NCI-H146 treated with DMSO at 0.1 percent for 48 hours (cell line): ENCODE measurements at regions not wholly inside any gene's neighbourhood (a gene's known extent, or its start where the extent isn't known, plus 50 kb on each side); places are given as distances from the start of the nearest gene placed in this dataset.
"Not testable (repeated sequence)": the region's sequence is repeated elsewhere in the genome, so short reads cannot be mapped to it uniquely, and the experiment has no call there.

Experiments used
- DNase-seq: peaks from one replicate; lab custom pipeline; 2025; ENCODE audit not compliant: unreplicated experiment; lab: John Stamatoyannopoulos, UW

DNA sequence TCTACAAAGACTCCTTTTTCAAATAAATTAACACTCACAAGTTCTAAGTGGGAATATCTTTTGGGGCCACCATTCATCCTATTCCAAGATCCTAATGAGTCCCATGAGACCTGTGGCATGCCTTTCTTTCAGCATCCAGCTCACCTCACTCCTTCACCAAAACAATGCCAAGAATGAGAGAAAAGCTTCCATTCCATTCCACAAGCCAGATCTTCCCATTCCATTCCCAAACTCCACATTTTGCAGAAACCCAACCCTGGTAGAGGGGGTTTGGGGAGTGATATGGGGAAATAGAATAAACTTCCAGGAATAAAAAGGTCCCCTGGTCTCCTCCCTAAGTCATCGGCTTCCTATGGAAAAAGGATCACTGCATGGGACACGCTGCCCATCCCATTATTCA is 392.2 kb downstream of the NPIPA8 start:
- DNase-seq, result no peak

DNA sequence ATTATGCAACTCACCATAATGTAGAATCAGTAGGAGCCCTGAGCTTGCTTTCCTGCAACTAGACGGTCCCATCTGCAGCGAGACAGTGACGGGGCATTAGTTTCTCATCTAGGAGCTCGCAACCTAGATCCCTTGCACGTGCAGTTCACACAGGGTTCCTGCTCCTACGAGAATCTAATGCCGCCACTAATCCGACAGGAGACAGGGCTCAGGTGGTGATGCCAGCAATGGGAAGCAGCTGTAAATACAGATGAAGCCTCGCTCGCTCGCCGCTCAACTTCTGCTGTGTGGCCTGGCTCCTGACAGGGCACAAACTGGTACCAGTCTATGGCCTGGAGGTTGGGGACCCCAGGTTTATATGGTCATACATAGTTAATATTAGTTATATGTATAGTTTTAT is 394.5 kb downstream of the NPIPA8 start:
- DNase-seq, result no peak

DNA sequence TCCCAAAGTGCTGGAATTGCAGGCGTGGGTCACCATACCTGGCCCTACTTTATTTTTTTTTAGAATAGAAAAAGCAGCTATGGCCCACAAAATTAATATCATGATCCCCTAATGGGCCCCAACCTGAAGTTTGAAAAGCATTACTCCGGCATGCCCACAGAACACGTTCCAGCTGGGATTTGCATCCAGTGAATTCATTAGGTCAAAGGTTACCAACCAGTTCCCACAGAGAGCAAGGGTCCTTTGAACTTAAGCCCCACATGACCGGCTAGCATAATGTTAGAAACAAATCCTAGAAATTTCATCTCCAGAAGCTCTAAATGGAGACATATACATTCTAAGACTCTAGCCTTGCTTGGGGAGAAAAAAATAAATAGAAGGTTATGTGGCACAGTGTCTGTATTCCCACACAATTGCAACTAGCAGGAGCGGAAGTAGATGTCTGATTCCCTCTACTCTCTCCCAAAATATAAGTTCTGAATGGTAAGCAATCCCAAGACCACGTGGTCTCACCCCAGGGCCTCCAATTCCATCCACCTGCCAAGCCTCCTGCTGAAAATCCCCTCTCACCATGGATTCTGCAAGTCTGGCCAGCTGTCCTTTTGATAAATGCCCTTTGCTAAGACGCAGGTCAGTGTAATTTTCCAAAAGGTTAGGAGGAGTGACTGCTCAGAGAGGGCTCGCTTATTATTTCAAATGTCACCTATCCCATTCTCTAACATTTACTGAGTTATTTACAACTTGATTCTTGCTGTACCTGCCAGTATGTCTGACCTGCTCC is 395.8 kb downstream of the NPIPA8 start:
- peak; percentile 25 for DNase-seq

DNA sequence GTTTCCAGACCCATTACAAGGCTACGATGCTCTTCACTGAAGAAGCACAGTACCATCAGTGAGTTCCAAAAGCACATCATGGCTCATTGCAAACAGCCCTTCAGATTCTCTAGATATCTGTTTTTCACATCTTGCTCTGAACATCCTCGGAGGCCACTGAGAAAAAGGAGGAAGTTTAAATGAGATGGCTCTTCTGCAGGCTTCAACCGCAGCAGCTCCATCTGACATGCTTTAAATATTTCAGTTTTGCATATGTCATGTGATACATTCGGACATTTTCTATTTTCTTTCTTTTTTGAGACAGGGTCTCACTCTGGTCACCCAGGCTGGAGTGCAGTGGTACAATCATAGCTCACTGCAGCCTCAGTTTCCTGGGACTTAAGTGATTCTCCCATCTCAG is 396.8 kb downstream of the NPIPA8 start:
- no peak for DNase-seq

DNA sequence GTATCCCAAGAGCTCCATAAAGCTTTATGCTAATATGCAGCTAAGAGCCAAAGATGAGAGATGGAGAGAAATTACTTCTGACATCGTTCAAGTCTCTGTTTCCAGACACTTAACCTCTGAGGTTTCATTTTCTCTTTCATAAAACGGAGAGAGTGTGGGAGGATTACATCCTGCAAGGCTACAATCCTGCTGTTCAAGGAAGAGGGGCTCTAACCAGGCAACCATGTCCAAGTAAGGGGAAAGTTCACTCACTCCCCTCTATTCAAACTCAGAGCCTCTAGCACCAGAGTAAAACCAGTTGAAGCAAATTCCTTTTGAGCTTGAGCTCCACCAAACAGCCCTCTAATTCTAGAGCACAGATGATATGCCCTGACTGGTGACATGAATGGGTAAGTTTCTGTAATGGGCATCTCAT is 397.4 kb downstream of the NPIPA8 start:
- DNase-seq, result no peak

DNA sequence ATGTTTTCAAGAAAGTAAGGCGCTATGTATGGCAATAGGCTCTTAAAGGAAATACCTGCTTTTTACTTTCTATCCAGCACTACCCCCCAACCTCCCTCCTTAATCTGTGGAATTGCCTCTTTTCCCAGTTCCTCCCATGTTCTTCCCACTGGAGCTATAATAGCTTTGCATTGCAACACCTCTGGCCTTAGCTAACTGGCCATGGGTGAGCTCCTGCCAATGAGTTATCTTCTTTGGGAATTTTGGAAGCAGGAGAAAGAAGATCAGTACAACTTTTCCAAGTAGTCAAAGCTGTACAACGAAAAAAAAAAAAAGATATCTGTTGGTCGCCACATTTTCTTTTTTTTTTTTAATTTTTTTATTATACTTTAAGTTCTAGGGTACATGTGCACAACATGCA is 398.0 kb downstream of the NPIPA8 start:
- no peak for DNase-seq

DNA sequence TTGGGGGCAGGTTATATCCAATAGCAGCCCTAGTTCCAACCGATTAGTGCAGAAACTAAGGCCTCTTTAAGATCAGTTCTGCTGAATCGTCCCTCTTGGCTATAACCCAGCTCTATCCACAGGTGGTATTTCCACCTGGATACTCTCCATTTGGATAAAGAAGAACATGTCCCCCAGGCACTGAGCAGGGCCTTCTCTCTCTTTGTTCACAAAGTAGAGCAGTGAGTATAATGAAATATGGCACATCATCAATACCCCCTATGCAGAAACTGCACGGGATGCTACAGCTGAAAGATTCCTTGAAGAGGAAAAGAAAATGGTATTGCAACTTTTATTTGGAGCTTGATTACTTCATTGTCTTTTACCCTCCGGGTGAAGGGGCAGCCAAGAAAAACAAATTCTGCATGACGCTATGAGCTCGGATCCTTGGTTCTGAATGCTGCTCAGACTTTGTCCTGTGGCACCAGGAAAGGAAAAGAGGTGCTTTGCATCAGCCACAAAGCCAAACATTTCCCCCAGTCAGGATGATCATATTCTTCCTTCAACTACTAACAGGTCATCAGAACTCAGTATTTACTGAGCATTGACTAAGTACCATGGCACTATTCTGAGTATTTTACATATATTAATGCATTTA is 399.7 kb downstream of the NPIPA8 start:
- DNase-seq, result no peak

DNA sequence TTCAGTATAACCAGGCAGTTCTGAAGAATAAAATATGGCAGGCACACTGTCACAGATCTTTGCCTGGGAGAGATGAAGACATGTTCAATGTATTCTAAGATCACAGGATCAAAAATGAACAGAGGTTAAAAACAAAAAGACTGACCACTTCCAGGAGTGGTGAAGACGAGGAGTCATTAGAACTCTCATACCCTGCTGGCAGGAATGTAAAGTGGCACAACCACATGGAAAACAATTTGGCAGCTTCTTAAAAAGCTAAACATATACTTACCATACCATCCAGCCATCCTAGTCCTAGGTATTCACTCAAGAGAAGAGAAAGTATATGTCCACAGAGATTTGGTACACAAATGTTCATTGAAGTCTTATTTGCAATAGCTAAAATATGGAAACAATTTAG is 406.3 kb downstream of the NPIPA8 start:
- no peak for DNase-seq

DNA sequence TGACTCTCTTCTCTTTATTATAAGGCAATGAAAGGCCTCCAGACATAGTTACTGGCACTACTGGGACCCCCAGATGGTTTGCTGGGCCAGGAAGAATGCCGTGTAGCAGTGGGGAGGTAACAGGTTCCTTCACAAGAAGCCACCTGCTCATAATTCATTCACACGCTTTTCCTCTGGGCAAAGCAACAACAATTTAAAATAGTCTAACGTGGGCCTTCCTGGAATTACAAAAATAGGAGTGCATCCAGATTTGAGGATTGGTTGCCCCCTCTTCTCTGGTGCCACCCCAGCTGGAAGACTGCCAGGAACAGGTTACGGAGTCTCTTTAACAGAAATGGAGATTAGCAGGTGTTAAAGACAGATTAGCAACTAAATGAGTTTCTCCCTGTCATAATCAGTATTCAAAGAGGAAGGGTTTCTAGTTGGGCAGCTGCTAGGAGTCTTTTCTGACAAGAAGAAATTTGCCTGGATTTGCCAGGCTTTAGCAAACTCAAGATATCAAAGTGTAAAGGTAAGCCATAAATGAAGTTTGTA is 409.6 kb downstream of the NPIPA8 start:
- DNase-seq, result no peak

DNA sequence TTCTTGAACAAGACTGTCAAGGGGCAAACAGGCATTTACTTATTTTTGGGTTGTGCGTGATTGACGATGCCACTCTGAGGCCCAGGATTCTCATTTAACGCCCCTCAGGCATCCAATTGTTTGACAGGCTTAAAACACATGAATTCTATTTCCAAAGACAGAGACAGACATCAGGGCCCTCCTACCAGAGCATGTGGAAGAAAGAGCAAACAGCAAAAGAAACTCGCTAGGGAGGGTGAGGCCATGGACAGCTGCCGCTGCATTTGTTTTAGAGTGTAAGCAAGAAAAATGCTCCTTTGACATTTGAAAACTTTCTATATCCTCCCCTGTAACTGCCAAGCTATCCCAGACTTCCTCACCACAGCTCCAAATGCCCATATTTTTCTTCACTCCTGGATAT is 410.1 kb downstream of the NPIPA8 start:
- DNase-seq, result no peak

DNA sequence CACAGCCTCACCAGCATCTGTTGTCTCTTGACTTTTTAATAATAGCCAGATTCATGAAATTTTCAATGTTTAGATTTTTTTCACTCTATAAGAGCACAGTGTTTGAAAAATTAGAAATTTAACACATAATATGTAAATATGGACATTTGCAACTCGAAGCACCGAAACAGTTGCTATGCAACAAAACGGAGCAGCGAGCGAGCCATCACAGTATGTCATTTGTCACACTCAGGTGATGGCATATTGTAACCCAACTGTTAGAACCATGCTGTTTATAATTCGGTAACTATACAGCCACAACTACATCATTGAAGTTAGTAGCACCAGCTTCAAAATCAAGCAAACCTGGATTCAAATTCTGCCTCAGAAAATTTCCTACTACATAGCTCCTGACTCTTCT is 410.8 kb downstream of the NPIPA8 start:
- no peak for DNase-seq

DNA sequence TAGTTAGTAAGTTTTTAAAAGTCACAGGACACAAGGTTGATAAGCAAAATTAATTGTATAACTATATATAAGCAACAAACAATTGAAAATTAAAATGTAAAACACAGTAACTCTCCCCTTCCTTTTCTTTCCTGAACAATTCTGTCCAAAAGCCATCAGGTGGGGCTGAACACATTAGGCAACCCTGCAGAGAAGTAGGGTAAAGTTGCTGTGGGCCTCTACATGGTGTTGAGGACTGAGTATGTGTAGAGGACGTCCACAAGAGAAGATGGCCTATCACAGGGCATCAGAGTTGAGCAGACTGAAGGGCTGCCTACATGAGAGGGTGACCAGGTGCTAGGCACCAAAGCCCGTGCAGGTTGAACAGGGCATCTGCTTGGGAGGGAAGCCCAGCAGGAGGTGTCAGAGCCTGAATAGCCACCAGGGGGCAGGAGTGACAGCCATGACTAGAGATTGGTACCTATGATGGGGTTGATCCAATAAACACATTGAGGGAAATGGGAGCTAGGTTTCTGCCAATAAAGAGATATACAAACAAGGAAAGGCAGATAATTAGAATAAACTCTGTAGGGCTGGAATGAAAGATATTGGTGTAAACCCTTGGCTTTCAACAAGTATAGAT is 415.1 kb downstream of the NPIPA8 start:
- no peak for DNase-seq

DNA sequence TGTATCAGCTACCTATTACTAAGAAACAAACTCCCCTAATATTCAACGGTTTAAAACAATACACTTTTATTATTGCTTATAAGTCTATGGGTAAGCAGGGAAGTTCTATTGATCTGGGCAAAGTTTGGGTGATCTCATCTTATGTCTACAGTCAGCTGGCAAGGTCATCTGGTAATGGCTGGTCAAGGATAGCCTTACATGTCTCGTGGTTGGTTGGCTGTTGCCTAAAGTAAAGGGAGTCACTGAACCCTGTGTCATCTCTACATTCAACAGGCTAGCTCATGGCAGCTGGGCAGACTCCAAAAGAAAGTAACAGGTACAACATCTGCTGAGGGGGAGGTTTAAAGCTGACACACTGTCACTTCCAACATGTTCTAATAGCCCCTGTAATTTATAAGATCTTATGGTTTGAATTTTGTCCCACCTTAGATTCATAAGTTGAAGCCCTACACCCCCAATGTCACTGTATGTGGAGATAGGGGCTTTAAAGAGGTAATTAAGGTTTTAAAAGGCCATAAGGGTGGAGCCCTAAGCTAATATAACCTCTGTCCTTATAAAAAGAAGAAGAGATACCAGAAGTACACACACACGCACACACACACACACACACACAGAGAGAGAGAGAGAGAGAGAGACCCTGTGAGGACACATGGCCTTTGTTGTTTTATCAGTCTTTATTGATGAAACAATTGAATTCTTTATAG is 419.1 kb downstream of the NPIPA8 start:
- no peak for DNase-seq

DNA sequence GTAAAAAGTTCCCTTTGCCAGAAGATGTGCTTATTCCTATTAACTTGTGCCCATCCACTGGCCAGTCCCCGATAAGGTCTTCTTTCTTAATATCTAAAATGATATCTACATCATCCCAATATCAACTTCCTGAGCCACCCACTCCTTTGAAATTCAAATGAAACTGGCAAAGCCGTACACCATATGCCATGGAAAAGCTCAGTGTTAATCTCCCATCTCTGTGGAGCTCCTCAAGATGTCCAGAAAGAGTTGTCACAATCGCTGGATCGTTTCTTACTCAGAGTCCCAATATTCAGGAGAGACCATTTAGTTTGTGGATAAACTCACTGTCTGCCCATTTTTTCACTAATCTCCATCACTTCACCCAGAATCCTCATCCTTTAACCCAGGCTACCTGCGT is 420.7 kb downstream of the NPIPA8 start:
- no peak for DNase-seq

DNA sequence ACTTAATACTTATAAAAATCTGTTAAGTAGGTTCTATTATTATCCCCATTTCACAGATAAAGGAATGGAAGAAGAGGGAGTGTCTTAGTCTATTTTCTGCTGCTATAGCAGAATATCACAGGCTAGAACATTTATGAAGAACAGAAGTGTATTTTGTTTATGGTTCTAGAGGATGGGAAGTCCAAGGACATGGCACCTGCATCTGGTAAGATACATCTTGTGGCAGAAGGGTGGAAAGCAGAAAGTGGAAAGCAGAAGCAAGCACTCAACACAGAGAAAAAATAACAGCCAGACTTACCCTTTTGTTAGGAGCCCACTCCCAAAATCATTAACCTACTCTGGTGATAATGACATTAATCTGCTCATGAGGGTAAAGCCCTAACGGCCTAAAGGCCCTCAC is 422.4 kb downstream of the NPIPA8 start:
- no peak for DNase-seq

DNA sequence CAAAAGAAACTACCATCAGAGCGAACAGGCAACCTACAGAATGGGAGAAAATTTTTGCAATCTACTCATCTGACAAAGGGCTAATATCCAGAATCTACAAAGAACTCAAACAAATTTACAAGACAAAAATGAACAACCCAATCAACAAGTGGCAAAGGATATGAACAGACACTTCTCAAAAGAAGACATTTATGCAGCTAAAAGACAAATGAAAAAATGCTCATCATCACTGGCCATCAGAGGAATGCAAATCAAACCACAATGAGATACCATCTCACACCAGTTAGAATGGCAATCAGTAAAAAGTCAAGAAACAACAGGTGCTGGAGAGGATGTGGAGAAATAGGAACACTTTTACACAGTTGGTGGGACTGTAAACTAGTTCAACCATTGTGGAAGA is 425.0 kb downstream of the NPIPA8 start:
- not testable (repeated sequence) for DNase-seq

DNA sequence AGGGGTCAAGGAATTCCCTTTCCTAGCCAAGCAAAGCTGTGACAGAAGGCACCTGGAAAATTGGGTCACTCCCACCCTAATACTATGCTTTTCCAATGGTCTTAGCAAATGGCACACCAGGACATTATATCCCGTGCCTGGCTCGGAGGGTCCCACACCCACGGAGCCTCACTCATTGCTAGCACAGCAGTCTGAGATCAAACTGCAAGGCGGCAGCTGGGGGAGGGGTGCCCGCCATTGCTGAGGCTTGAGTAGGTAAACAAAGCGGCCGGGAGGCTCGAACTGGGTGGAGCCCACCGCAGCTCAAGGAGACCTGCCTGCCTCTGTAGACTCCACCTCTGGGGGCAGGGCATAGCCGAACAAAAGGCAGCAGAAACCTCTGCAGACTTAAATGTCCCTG is 429.9 kb downstream of the NPIPA8 start:
- DNase-seq, result not testable (repeated sequence)

DNA sequence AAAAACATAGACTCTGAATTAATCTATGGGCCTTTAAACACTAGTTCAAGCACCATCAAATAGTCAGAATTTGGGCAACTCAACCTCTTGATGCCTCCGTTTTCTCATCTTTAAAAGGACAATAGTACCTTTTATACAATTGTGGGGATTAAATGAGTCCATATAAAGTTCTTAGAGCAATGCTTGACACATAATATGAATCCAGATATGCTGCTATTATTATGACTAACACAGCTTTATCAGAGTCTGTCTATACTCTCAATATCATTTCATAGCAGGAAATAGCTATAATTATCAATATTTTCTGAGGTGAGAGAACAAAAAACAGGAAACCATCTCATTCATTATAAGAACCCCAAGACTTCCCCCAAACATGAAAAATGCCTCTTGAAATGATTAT is 430.5 kb upstream of the XYLT1 start:
- DNase-seq, result no peak

DNA sequence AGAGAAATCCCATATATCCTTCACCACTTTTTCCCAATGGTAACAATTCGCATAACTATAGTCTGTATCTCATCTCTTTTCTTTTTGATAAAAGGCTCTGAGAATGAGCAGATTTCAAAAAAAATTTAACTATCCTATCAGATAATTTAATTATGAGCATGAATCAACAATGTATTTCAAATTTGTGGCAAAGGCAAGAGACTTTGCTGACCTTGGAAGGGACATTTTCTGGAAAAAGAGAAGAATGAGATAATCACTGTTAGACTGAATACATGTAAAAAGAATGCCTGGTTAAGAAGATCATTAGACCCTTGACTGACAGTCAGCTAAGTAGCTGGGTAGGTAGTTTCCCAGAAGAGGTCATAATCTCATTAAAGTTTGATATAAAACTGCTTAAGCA is 428.4 kb upstream of the XYLT1 start:
- no peak for DNase-seq

DNA sequence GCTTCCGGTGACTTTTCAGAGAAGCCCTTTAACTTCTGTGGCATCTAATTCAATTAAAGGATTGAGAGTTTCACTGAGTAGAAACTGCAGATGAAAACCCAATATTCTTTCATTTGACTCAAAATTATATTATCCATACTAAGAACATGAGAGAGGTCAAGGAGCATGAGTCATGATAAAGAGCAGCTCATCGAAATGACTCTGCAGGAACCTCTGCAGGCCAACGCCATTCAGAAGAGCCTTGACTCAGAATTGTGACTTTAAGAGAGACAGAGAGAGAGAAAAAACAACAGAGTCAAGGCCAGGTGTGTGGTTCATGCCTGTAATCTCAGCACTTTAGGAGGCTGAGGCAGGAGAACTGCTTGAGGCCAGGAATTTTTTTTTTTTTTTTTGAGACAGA is 417.2 kb upstream of the XYLT1 start:
- no peak for DNase-seq

DNA sequence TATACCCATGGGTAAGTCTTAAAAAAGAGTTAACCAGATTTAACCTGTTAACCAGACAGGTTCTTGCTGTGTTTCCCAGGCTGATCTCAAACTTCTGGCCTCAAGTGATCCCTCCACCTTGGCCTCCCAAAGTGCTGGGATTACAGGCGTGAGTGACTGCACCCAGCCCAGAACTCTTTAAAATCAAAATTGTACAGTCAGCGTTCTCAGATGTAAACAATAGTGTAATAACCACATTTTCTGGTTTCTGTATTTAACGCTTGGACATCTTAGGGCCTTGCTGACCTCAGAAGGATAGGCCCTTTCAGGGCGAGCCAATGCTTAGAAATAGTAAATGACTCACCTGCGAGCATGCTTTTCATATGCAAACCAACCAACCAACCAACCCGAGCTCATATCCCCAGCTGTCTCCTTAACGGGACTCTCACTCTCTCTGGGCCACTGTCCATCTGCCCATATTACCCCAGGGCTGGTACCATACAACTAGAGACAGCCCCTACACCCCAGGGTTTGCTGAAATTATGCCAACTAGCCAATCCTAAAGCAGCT is 415.0 kb upstream of the XYLT1 start:
- no peak for DNase-seq
